Hippocampal formation (tissue), 2 donors: ENCODE measurements at regions not wholly inside any gene's neighbourhood (a gene's known extent, or its start where the extent isn't known, plus 50 kb on each side); places are given as distances from the start of the nearest gene placed in this dataset.
"Not testable (repeated sequence)": the region's sequence is repeated elsewhere in the genome, so short reads cannot be mapped to it uniquely, and the experiment has no call there.

Experiments
- DNase-seq, 2 donors: peaks; one replicate each; lab custom pipeline; 2025; lab: John Stamatoyannopoulos, UW

GRCh38 chr11:69869311-69869939 is 50.2 kb upstream of the FGF3 start:
- DNase-seq: no peak

- DNase-seq: no peak
Observed at GRCh38 chr11:69870766-69871165, 51.5 kb upstream of the FGF3 start.

GRCh38 chr11:69873166-69874077 is 54.2 kb upstream of the FGF3 start:
- no peak for DNase-seq

GRCh38 chr11:69874178-69874983 is 55.2 kb upstream of the FGF3 start:
- DNase-seq: no peak

GRCh38 chr11:69874984-69875624 is 55.9 kb upstream of the FGF3 start:
- DNase-seq: no peak

DNA sequence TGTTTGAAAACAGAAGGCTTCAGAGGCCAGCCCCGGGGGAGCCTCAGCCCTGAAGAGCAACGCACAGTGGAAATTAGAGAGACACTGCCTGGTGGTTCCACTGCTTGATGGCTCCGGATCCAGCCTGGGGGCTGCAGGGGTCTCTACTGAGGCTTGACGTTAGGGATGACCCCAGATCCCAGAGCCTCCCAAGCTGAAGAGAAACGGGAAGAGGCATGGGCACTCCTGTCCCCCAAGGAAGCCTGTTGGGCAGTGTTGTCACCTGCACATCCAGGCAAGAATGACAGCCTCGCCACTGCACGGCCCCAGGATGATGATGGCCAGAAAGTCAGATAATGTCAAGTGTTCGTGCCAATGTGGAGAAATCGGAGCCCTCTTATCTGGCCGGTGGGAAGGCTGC is 56.8 kb upstream of the FGF3 start:
- DNase-seq: no peak

DNA sequence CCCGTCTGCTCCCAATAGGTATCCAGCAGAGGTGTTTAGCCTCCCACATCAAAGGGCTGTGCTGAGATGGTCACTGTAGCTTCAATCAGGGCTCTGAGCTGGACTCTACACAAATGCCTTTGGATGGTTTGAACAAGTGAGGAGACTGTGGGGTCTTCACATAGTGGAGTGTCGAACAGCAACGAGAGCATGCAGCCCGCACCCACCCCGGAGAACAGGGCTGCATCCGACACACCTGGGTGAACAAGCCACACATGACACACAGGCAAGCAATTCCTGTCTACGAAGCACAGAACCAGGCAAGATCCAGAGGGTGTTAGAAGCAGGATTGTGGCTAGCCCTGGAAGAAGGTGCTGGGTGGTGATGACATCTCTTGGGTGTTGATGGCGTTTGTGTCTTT is 58.0 kb upstream of the FGF3 start:
- DNase-seq: no peak

GRCh38 chr11:69877704-69878103 is 58.5 kb upstream of the FGF3 start:
- not testable (repeated sequence) for DNase-seq

DNA sequence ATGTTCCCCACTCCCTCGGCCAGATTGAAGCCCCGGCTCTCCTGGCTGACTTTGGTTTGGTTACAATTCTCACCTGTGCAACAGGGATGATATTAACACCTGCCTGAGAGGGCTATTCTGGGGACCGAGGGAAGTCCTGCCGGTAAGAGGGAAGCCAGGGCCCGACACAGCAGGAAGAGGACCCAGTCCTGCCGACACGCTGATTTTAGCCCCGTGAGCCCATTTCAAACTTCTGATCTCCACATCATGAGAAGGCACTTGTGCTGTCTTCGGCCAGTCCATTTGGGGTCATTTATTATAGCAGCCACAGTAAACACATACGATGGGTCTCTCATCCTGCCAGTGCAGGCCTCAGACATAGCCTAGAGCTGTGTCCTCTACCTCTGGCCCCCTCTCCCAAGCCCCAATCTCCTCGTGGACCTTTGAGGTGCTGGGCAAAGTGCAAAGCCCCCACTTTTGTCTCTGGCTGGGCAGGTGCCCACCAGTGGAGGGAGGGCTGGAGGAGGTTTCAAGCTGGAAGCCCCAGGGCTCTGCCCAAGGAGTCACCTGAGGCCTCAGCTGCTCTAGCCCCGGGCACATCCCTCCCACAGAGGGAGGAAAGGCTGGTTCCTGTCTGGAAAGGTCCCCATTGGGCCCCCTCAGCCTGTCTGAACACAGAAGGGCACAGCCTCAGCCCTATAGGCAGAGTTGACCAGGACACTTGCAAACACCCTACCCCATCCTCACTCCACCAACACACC is 59.1 kb upstream of the FGF3 start:
- no peak for DNase-seq

GRCh38 chr11:69878927-69879728 is 59.9 kb upstream of the FGF3 start:
- no peak for DNase-seq

GRCh38 chr11:69879729-69880005 is 60.5 kb upstream of the FGF3 start:
- no peak for DNase-seq

DNA sequence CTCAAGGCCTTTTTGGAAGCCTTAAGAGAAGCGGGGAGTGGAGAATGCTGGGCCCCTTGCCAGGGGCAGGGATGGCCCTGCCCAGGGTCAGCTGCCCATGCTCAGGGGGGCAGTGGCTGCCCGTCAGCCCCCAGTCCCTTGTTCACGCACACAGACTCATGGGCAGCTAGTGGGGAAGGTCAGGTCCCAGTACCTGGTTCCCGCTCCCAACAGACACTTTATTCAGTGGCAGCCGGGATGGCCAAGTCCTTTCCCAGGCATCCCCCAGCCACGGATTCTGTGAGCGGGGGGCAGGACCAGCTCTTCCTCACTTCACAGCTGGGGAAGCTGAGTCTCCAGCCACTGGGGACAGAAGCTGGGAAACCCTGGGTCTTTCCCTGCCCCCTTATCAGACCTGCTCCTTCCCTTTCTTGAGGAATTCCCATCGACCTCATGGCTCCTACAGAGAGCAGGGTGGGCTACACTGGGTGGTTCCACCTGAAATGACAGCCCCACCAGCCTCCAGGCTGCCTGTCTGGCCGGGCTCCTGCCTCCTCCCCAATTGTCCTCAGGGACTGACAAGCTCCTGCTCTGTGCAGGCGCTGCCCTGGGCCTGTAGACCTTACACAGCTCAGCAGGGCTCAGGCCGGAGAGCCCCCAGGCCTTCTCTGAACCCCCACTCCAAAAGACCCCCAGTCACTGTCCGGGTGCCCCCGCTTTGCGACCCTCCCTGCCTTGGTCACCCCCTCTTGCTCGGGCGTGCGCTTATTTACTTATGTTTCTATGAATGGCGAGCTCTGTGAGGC is 61.0 kb upstream of the FGF3 start:
- no peak for DNase-seq

GRCh38 chr11:69880826-69881445 is 61.7 kb upstream of the FGF3 start:
- no peak for DNase-seq

GRCh38 chr11:69881467-69882269 is 62.5 kb upstream of the FGF3 start:
- DNase-seq: no peak

GRCh38 chr11:69882270-69882608 is 63.0 kb upstream of the FGF3 start:
- no peak for DNase-seq

GRCh38 chr11:69883292-69884255 is 64.4 kb upstream of the FGF3 start:
- DNase-seq: no peak

GRCh38 chr11:69884286-69884685 is 65.1 kb upstream of the FGF3 start:
- no peak for DNase-seq

DNA sequence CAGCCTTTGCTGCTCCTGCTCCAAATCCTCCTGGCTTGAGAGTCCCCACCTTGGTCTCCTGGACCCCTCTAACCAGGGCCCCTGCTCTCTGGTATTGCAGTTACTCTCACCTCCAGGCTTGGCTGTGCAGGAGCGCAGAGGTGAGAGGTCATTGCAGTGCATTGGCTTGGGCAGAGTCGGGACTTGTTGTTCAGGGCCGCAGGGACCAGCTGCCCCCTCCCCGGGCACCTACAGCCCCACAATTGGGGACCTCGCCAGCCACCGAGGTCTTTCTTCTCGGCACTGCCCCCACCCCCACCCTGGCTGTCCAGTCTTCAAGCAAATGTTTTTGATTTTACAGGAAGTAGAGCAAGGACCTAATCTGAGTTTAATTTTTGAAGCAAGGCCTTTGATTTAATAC is 65.5 kb upstream of the FGF3 start:
- no peak for DNase-seq
